ENCODE measurements at regions not wholly inside any gene's neighbourhood (a gene's known extent, or its start where the extent isn't known, plus 50 kb on each side); places are given as distances from the start of the nearest gene placed in this dataset.

DNA sequence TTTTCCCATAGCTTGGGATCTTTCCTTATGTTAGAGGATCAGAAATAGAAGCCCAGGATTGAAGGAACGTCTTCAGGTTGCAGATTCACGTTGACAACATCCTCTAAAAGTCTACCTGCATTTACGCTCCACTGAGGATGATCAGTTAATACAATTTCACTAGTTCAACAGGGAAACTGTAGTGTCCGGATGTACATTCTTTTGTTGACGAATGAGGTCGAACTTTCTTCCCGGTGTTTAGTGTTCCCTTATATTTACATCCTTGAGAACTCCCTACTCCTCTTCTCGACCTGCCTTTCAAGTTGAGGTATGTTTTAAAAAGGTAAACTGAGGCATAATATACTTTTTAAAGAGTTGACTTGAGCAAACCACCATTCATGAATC is 74.8 kb downstream of the SIK1 start:
- no peaks in the 10 kb centered on the region for H3K79me2 ChIP-seq
- H3K4me1 ChIP-seq (ENCODE audit: insufficient read depth) = peaks cover 15% of the 10 kb centered on the region
- H3K9me3 ChIP-seq (ENCODE audit: low read depth) = no peaks in the 10 kb centered on the region
- H2AFZ ChIP-seq = no peak overlapping the region
- H4K20me1 ChIP-seq (ENCODE audit: insufficient read depth, poor library complexity, severe bottlenecking) = no peaks in the 10 kb centered on the region
- no peaks in the 10 kb centered on the region for H3K9me2 ChIP-seq (replicated peaks; ENCODE audit: insufficient read depth)
- no peak overlapping the region for H3K4me2 ChIP-seq
- WGBS (ENCODE audit: low lambda C conversion rate, missing lambda C conversion rate) = 97% methylated on average over 8 of the region's 8 CpGs
- no peaks in the 10 kb centered on the region for H3K27me3 ChIP-seq
- no peak overlapping the region for H3K4me3 ChIP-seq
- no peaks in the 10 kb centered on the region for H3K36me3 ChIP-seq (replicated peaks; ENCODE audit: insufficient read depth, low read depth)
- TF ChIP-seq EZH2 (IDR thresholded peaks at IDR 0.05; ENCODE audit: borderline replicate concordance) (no peak), EZH2phosphoT487 (IDR thresholded peaks at IDR 0.05; ENCODE audit: low read depth, severe bottlenecking, unreplicated experiment) (no peak)
- TF ChIP-seq, protein P1, sequence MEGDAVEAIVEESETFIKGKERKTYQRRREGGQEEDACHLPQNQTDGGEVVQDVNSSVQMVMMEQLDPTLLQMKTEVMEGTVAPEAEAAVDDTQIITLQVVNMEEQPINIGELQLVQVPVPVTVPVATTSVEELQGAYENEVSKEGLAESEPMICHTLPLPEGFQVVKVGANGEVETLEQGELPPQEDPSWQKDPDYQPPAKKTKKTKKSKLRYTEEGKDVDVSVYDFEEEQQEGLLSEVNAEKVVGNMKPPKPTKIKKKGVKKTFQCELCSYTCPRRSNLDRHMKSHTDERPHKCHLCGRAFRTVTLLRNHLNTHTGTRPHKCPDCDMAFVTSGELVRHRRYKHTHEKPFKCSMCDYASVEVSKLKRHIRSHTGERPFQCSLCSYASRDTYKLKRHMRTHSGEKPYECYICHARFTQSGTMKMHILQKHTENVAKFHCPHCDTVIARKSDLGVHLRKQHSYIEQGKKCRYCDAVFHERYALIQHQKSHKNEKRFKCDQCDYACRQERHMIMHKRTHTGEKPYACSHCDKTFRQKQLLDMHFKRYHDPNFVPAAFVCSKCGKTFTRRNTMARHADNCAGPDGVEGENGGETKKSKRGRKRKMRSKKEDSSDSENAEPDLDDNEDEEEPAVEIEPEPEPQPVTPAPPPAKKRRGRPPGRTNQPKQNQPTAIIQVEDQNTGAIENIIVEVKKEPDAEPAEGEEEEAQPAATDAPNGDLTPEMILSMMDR (IDR thresholded peaks at IDR 0.05; ENCODE audit: poor library complexity) = no peak
- H3K27ac ChIP-seq = no peak overlapping the region
- no peak for DNase-seq (ENCODE audit: low spot score)

DNA sequence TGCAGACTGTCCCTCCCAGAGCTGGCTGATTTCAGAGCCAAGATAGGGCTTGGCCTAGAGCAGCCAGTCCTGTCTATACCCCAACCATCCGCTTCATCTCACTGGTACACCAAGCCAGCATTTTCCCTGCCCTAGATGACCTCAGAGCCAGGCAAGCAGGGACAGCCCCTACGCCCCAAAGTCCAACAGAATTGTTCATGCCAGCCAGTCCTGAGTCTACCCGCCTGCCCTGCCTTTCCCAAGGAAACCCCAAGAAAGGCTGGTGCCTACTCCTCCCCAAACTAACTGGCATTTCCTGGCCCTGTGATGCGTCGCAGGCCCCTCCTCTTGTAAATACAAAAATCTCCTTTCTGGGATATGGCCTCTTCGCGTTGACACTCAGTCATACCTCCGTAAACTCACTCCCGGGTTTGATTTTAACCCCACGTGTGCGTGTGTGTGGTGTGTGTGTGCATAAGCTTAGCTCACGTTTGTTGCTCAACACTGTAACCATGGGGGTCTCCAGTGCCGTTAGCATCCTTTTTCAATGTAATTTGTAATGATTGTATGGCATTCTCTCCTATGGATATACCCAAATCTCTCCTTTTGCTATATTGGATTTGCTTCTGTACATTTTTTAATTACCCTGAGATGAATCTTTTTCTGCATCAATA is 75.3 kb downstream of the SIK1 start:
- H3K27me3 ChIP-seq = no peaks in the 10 kb centered on the region
- no peaks in the 10 kb centered on the region for H4K20me1 ChIP-seq (ENCODE audit: insufficient read depth, poor library complexity, severe bottlenecking)
- DNase-seq (ENCODE audit: low spot score) = no peak
- TF ChIP-seq EZH2 (IDR thresholded peaks at IDR 0.05; ENCODE audit: borderline replicate concordance) (no peak), EZH2phosphoT487 (IDR thresholded peaks at IDR 0.05; ENCODE audit: low read depth, severe bottlenecking, unreplicated experiment) (no peak)
- H3K4me2 ChIP-seq = no peak overlapping the region
- no peaks in the 10 kb centered on the region for H3K9me3 ChIP-seq (ENCODE audit: low read depth)
- no peak overlapping the region for H2AFZ ChIP-seq
- H3K27ac ChIP-seq = no peak overlapping the region
- no peak overlapping the region for H3K4me3 ChIP-seq
- no peaks in the 10 kb centered on the region for H3K9me2 ChIP-seq (replicated peaks; ENCODE audit: insufficient read depth)
- no peaks in the 10 kb centered on the region for H3K79me2 ChIP-seq
- H3K4me1 ChIP-seq (ENCODE audit: insufficient read depth) = peaks cover 17% of the 10 kb centered on the region
- H3K36me3 ChIP-seq (replicated peaks; ENCODE audit: insufficient read depth, low read depth) = no peaks in the 10 kb centered on the region
- WGBS (ENCODE audit: low lambda C conversion rate, missing lambda C conversion rate) = 65% methylated on average over 13 of the region's 13 CpGs

DNA sequence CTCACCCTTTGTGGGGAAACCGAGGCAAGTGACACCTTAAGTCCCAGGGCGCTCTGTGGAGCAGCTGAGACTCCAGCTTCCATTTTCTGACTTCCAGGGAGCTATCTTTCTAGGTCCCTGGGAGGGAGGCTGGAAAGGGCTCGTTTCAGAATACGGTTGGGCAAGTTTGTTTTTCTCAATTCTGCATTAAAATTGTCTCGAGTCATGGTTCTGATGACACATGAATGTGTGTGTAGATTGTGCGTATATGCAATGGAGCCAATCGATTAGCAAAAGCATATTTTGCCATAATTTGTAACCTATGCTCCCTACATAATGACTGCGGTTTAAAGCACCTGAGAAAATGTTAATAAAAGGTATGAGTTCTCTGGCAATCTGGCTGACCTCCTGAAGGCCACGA is 77.3 kb downstream of the SIK1 start:
- H2AFZ ChIP-seq = no peak overlapping the region
- TF ChIP-seq EZH2 (IDR thresholded peaks at IDR 0.05; ENCODE audit: borderline replicate concordance) (no peak), EZH2phosphoT487 (IDR thresholded peaks at IDR 0.05; ENCODE audit: low read depth, severe bottlenecking, unreplicated experiment) (no peak)
- TF ChIP-seq, protein P1 (IDR thresholded peaks at IDR 0.05; ENCODE audit: poor library complexity) = no peak
- H3K27ac ChIP-seq = no peak overlapping the region
- no peaks in the 10 kb centered on the region for H3K79me2 ChIP-seq
- H3K4me3 ChIP-seq = no peak overlapping the region
- H3K9me3 ChIP-seq (ENCODE audit: low read depth) = no peaks in the 10 kb centered on the region
- H3K36me3 ChIP-seq (replicated peaks; ENCODE audit: insufficient read depth, low read depth) = no peaks in the 10 kb centered on the region
- peaks cover 32% of the 10 kb centered on the region for H3K4me1 ChIP-seq (ENCODE audit: insufficient read depth)
- no peak for DNase-seq (ENCODE audit: low spot score)
- WGBS (ENCODE audit: low lambda C conversion rate, missing lambda C conversion rate) = 88% methylated on average over 9 of the region's 9 CpGs
- no peaks in the 10 kb centered on the region for H3K9me2 ChIP-seq (replicated peaks; ENCODE audit: insufficient read depth)
- H3K27me3 ChIP-seq = no peaks in the 10 kb centered on the region
- H4K20me1 ChIP-seq (ENCODE audit: insufficient read depth, poor library complexity, severe bottlenecking) = no peaks in the 10 kb centered on the region
- H3K4me2 ChIP-seq = no peak overlapping the region

DNA sequence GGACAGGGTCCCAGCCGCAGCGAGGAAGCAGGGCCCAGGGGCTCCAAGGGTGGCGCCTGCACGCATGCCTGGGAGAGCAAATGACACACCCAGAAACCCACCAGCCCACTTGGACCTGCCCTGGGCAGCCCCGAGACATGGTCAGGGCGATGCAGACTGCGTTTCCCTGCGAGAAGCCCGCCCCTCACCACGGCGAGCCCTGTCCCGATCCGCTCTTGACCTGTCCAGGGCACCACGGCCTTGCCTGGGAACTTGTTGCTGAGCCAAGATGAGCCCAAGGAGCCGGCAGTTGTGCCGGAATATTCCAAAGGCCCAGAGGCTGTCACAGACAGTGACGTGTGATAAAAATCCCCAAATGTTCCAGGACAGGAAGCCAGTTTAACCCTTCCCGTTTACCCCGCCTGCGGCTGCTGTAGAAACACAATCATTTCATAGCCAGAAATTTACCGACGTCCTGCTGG is 78.1 kb downstream of the SIK1 start:
- no peaks in the 10 kb centered on the region for H3K27me3 ChIP-seq
- no peak overlapping the region for H3K4me2 ChIP-seq
- no peaks in the 10 kb centered on the region for H3K9me2 ChIP-seq (replicated peaks; ENCODE audit: insufficient read depth)
- no peaks in the 10 kb centered on the region for H3K79me2 ChIP-seq
- DNase-seq (ENCODE audit: low spot score) = no peak
- TF ChIP-seq EZH2 (IDR thresholded peaks at IDR 0.05; ENCODE audit: borderline replicate concordance) (no peak), EZH2phosphoT487 (IDR thresholded peaks at IDR 0.05; ENCODE audit: low read depth, severe bottlenecking, unreplicated experiment) (no peak)
- TF ChIP-seq, protein P1 (IDR thresholded peaks at IDR 0.05; ENCODE audit: poor library complexity) = no peak
- 77% methylated on average over 22 of the region's 22 CpGs for WGBS (ENCODE audit: low lambda C conversion rate, missing lambda C conversion rate)
- H3K27ac ChIP-seq = peak overlapping the region; percentile 20
- no peak overlapping the region for H3K4me3 ChIP-seq
- H3K9me3 ChIP-seq (ENCODE audit: low read depth) = no peaks in the 10 kb centered on the region
- H2AFZ ChIP-seq = peak overlapping the region; percentile 28
- H4K20me1 ChIP-seq (ENCODE audit: insufficient read depth, poor library complexity, severe bottlenecking) = no peaks in the 10 kb centered on the region
- no peaks in the 10 kb centered on the region for H3K36me3 ChIP-seq (replicated peaks; ENCODE audit: insufficient read depth, low read depth)
- peaks cover 40% of the 10 kb centered on the region for H3K4me1 ChIP-seq (ENCODE audit: insufficient read depth)
